ENCODE measurements at regions not wholly inside any gene's neighbourhood (a gene's known extent, or its start where the extent isn't known, plus 50 kb on each side); places are given as distances from the start of the nearest gene placed in this dataset.
"Not testable (repeated sequence)": the region's sequence is repeated elsewhere in the genome, so short reads cannot be mapped to it uniquely, and the experiment has no call there.

GRCh38 chr7:149598721-149599308 lies 101.2 kb upstream of the ZNF746 start:
- Histone ChIP-seq H2AFZ (ENCODE audit: low read depth, low read length) (no peak overlapping the region), H3K27me3 (ENCODE audit: insufficient read depth, low read length, poor library complexity) (no peaks in the 10 kb centered on the region), H3K4me1 (ENCODE audit: insufficient read depth, low read length) (peaks cover 33% of the 10 kb centered on the region), H3K9me3 (ENCODE audit: insufficient read depth, low read length, severe bottlenecking) (no peaks in the 10 kb centered on the region), H3K27ac (ENCODE audit: low read length) (no peak overlapping the region), H3K79me2 (ENCODE audit: insufficient read depth, low read length) (0 out of 2 replicates have a peak, but pooled peaks cover 3% of the 10 kb centered on the region), H3K4me3 (ENCODE audit: low read depth in 1 of 2, low read length in 2 of 2) (no peak overlapping the region), H3K9ac (ENCODE audit: low read depth, low read length) (no peak overlapping the region), H4K20me1 (ENCODE audit: insufficient read depth, low read length) (peaks cover 51% of the 10 kb centered on the region), H3K36me3 (ENCODE audit: insufficient read depth, low read length) (peaks cover 85% of the 10 kb centered on the region), H3K4me2 (ENCODE audit: insufficient read depth, low read length) (no peak overlapping the region)
- ATAC-seq (ENCODE audit: insufficient read depth, low read depth) (peak; percentile 45; the same call in 1 of the 3 replicates), DNase-seq (peak; percentile 26)
- TF ChIP-seq CTCF (IDR thresholded peaks at IDR 0.05; ENCODE audit: borderline replicate concordance, extremely low read depth, low read length, poor library complexity, severe bottlenecking) (peak; percentile 45), EZH2 (IDR thresholded peaks at IDR 0.05; ENCODE audit: borderline replicate concordance, low read depth, low read length, severe bottlenecking) (no peak)

GRCh38 chr7:149597789-149598188 lies 100.2 kb upstream of the ZNF746 start:
- DNase-seq; H3K27me3 ChIP-seq (ENCODE audit: insufficient read depth, low read length, poor library complexity); H3K9me3 ChIP-seq (ENCODE audit: insufficient read depth, low read length, severe bottlenecking); H3K4me3 ChIP-seq (ENCODE audit: low read depth in 1 of 2, low read length in 2 of 2); H3K79me2 ChIP-seq (ENCODE audit: insufficient read depth, low read length); H3K27ac ChIP-seq (ENCODE audit: low read length); H2AFZ ChIP-seq (ENCODE audit: low read depth, low read length); H3K9ac ChIP-seq (ENCODE audit: low read depth, low read length); ATAC-seq (ENCODE audit: insufficient read depth, low read depth); H3K4me2 ChIP-seq (ENCODE audit: insufficient read depth, low read length): not testable (repeated sequence)
- H3K36me3 ChIP-seq (ENCODE audit: insufficient read depth, low read length): peaks cover 84% of the 10 kb centered on the region
- H4K20me1 ChIP-seq (ENCODE audit: insufficient read depth, low read length): peaks cover 45% of the 10 kb centered on the region
- H3K4me1 ChIP-seq (ENCODE audit: insufficient read depth, low read length): peaks cover 33% of the 10 kb centered on the region

GRCh38 chr7:149595541-149595940 lies 97.9 kb upstream of the ZNF746 start:
- Histone ChIP-seq H2AFZ (ENCODE audit: low read depth, low read length) (no peak overlapping the region), H3K9ac (ENCODE audit: low read depth, low read length) (no peak overlapping the region), H3K4me2 (ENCODE audit: insufficient read depth, low read length) (no peak overlapping the region), H3K4me1 (ENCODE audit: insufficient read depth, low read length) (peaks cover 13% of the 10 kb centered on the region), H3K9me3 (ENCODE audit: insufficient read depth, low read length, severe bottlenecking) (no peaks in the 10 kb centered on the region), H3K36me3 (ENCODE audit: insufficient read depth, low read length) (peaks cover 82% of the 10 kb centered on the region), H3K4me3 (ENCODE audit: low read depth in 1 of 2, low read length in 2 of 2) (no peak overlapping the region), H3K27ac (ENCODE audit: low read length) (no peak overlapping the region), H3K27me3 (ENCODE audit: insufficient read depth, low read length, poor library complexity) (no peaks in the 10 kb centered on the region), H3K79me2 (ENCODE audit: insufficient read depth, low read length) (0 out of 2 replicates have a peak, but pooled peaks cover 3% of the 10 kb centered on the region), H4K20me1 (ENCODE audit: insufficient read depth, low read length) (peaks cover 28% of the 10 kb centered on the region)
- no peak for TF ChIP-seq CTCF (IDR thresholded peaks at IDR 0.05; ENCODE audit: borderline replicate concordance, extremely low read depth, low read length, poor library complexity, severe bottlenecking)
- TF ChIP-seq EZH2 (IDR thresholded peaks at IDR 0.05; ENCODE audit: borderline replicate concordance, low read depth, low read length, severe bottlenecking): no peak
- DNase-seq (no peak), ATAC-seq (ENCODE audit: insufficient read depth, low read depth) (no peak)

- peaks cover 85% of the 10 kb centered on the region for H3K36me3 ChIP-seq (ENCODE audit: insufficient read depth, low read length)
- 0 out of 2 replicates have a peak, but pooled peaks cover 3% of the 10 kb centered on the region for H3K79me2 ChIP-seq (ENCODE audit: insufficient read depth, low read length)
- no peaks in the 10 kb centered on the region for H3K9me3 ChIP-seq (ENCODE audit: insufficient read depth, low read length, severe bottlenecking)
- H3K4me2 ChIP-seq (ENCODE audit: insufficient read depth, low read length): no peak overlapping the region
- H3K27ac ChIP-seq (ENCODE audit: low read length): no peak overlapping the region
- H3K4me1 ChIP-seq (ENCODE audit: insufficient read depth, low read length): peaks cover 9% of the 10 kb centered on the region
- H2AFZ ChIP-seq (ENCODE audit: low read depth, low read length): no peak overlapping the region
- no peak overlapping the region for H3K4me3 ChIP-seq (ENCODE audit: low read depth in 1 of 2, low read length in 2 of 2)
- peaks cover 27% of the 10 kb centered on the region for H4K20me1 ChIP-seq (ENCODE audit: insufficient read depth, low read length)
- H3K9ac ChIP-seq (ENCODE audit: low read depth, low read length): no peak overlapping the region
- H3K27me3 ChIP-seq (ENCODE audit: insufficient read depth, low read length, poor library complexity): no peaks in the 10 kb centered on the region
- no peak for DNase-seq
- no peak for ATAC-seq (ENCODE audit: insufficient read depth, low read depth)
- TF ChIP-seq EZH2 (IDR thresholded peaks at IDR 0.05; ENCODE audit: borderline replicate concordance, low read depth, low read length, severe bottlenecking) (no peak), CTCF (IDR thresholded peaks at IDR 0.05; ENCODE audit: borderline replicate concordance, extremely low read depth, low read length, poor library complexity, severe bottlenecking) (no peak)
Measured at GRCh38 chr7:149595078-149595477, 97.5 kb upstream of the ZNF746 start.

Data from DND-41 (cell line).